A673 (cell line): ENCODE measurements at regions not wholly inside any gene's neighbourhood (a gene's known extent, or its start where the extent isn't known, plus 50 kb on each side); places are given as distances from the start of the nearest gene placed in this dataset.

Source experiments
- CTCF ChIP-seq: fragments of 300-800, 200-600 bp; sonication (generic); conservative IDR thresholded peaks from 2 replicates; pipeline ENCODE4 v1.5.1; 2017; ENCODE audit warnings: low read depth, mild to moderate bottlenecking, antibody characterized with exemption, low read length, moderate library complexity, mixed read lengths
- EZH2 ChIP-seq: fragments of 200-600 bp; sonication (generic); IDR thresholded peaks from 2 replicates; pipeline ENCODE4 v1.6.1; 2017; ENCODE audit warnings: borderline replicate concordance, low read depth, mild to moderate bottlenecking, mixed read lengths, antibody characterized with exemption, low read length; ENCODE audit not compliant: poor library complexity, severe bottlenecking

GRCh38 chr4:156656896-156657295, 314.7 kb downstream of the PDGFC start:
- no peak for TF ChIP-seq EZH2
- no peak for TF ChIP-seq CTCF
